WI38 (cell line): ENCODE measurements at regions not wholly inside any gene's neighbourhood (a gene's known extent, or its start where the extent isn't known, plus 50 kb on each side); places are given as distances from the start of the nearest gene placed in this dataset.

Experiments used
- H3K4me3 ChIP-seq: 2 replicates; pipeline ENCODE4 v1.5.1; 2011; ENCODE audit warnings: low read depth, mild to moderate bottlenecking, control low read depth, low read length
- TF ChIP-seq, protein P1 (sequence below): IDR thresholded peaks from 2 replicates; pipeline ENCODE4 v1.5.1; 2012; ENCODE audit warnings: low read depth, mild to moderate bottlenecking, control low read depth, low read length

DNA sequence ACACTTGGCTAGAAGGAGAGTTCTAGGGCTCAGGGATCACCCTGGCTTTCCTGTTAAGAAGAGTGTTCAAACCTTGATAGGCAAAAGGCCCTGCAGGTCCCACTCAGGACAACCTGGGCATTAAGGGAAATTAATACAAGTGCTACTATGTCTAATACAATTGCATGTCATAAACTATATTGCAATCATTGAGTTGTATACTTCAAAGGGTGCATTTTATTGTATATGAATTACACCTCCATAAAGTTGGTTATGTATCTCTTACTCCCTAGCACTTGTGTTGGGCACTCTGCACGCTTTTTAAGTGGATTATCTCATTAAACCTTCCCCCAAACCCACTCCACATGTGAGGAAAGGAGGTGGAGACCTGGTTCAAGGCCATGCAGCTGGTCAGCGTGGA is 172.1 kb upstream of the GLI2 start:
- TF ChIP-seq, protein P1, sequence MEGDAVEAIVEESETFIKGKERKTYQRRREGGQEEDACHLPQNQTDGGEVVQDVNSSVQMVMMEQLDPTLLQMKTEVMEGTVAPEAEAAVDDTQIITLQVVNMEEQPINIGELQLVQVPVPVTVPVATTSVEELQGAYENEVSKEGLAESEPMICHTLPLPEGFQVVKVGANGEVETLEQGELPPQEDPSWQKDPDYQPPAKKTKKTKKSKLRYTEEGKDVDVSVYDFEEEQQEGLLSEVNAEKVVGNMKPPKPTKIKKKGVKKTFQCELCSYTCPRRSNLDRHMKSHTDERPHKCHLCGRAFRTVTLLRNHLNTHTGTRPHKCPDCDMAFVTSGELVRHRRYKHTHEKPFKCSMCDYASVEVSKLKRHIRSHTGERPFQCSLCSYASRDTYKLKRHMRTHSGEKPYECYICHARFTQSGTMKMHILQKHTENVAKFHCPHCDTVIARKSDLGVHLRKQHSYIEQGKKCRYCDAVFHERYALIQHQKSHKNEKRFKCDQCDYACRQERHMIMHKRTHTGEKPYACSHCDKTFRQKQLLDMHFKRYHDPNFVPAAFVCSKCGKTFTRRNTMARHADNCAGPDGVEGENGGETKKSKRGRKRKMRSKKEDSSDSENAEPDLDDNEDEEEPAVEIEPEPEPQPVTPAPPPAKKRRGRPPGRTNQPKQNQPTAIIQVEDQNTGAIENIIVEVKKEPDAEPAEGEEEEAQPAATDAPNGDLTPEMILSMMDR, result no peak
- no peak overlapping the region for H3K4me3 ChIP-seq

DNA sequence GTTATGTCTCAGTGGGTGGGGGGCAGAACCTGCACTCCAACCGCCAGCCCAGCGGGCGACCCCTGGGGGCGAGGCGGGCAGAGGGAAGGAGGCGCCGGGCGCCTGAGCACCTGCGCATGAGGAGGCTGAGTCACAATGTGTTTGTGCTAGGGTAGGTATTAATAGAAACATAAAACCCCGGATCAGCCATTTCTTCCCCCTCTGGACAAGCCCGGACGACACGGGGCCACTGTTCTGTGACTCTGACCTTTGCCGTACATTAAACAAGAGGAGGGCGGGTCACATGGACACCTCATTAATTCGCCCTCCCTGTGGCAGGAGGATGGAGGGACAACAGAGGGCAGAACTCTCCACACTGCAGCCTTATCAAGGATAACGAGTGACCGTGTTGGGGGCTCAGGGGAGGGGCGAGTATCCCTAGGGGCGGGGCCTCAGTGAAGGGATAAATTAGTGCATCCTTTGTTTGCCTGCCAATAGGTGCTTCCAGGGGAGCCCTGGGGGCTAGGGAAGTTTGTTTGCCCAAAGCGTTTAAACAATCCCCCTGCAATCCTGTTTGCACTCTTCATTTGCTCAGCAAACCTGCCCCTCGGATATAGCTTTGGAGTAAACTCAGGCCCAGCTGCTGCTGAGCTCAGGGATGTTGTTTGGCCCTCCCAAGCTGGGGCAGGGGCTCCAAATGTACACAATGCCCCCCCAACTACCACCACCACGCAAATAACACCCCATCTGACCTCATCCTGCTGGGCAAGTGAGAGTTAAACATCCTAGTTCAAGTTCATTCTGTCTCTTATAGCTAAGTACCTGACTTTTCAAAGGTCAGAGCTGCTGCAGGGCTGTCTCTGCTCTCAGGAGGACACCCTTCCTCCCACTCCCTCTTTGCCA is 171.2 kb upstream of the GLI2 start:
- TF ChIP-seq, protein P1, result no peak

DNA sequence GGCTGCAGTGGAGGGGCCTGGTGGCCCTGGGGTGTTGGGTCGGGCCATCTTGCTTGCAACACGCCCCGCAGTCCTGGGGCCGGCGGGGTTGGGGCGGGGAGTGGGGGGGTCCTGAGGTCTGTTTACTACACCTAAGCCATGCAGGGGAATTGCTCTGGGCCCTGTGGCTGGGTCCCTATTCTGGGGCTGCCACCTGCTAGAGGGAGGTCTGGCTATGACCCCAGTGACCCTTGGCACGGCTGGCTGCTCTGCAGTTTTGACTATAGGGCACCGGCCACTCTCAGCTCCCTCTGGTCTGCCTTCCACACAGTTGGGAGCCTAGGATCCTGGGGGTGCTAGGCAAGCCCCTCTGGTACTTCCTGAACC is 170.6 kb upstream of the GLI2 start:
- TF ChIP-seq, protein P1, result no peak

More for the DNA sequence above, 171.2 kb upstream of the GLI2 start:
- no peak overlapping the region for H3K4me3 ChIP-seq

DNA sequence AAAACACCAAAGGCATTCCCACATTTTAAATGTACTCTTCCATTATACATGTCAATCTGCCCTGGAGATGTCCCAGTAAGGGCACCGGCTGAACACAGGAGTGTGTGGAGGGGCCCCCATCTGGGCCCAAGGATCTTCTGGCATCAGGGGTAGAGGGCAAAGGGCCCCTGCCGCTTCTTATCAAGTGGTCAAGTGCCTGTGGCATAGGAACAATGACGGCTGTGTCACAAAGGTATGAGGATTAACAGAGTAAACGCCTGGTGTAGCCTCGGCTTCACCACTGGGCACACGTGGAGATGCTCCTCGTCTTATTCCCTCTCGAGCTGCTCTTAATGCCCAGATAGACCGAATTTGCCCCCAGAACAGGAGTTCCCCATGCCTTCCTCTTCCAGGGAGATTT is 169.7 kb upstream of the GLI2 start:
- no peak overlapping the region for H3K4me3 ChIP-seq
- TF ChIP-seq, protein P1, result no peak

More for the DNA sequence above, 170.6 kb upstream of the GLI2 start:
- H3K4me3 ChIP-seq, result no peak overlapping the region

DNA sequence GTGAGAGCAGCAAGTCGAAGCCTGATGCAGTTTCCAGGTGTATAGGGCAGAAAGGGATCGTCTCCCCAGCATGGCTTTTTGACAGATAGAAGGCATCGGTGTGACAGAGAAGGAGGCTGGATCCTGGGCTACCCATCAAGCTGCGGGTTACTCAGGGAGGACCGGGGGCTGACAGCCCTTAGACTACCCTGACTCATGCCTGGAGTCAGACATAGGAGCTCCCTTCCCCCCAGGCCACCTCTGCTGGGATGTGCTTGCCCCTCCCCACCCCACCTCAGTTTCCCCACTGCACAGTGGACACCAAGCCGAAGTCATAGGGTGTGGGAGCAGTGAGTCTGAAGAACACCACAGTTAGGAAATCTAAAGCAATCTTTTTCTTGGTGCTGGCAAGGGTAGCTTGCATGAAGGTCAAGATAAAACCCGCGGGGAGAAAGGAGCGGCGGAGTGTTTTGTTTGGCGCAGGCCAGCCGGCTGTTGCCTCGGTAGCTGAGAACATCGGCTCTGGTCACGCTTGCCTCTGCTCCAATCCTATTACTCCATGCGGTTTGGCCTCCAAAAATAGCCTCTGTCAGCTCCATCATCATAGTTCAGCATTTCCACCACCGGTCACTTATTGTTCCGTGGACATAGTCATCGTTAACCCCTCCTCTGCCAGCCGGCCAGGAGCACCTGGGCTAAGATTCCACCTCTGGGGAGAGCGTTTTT is 169.2 kb upstream of the GLI2 start:
- no peak overlapping the region for H3K4me3 ChIP-seq
- TF ChIP-seq, protein P1, result no peak

DNA sequence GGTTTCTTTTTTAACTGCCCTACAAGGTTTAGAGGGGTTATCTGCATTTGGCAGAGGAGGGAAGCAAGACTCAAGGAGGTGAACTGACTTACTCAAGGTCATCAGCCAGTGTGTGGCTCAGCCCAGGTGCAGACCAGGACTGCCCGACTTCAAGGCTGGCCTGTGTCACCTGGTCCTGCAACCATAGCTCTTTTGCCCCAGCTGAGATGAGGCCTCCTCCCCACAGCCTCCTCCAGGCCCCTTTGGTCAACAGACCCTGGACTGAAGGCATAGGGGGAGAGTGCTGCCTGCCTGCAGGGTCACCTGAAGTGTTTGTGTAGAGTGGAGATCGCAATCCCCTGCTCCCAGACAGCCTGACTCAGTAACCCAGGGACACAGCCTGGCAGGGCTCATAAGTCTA is 168.5 kb upstream of the GLI2 start:
- H3K4me3 ChIP-seq, result no peak overlapping the region
- TF ChIP-seq, protein P1, result no peak
